Neural cell (in vitro differentiated cells): ENCODE measurements at regions not wholly inside any gene's neighbourhood (a gene's known extent, or its start where the extent isn't known, plus 50 kb on each side); places are given as distances from the start of the nearest gene placed in this dataset.

Source experiments
- H2AFZ ChIP-seq: fragments of 200-600, 300-800 bp; sonication (generic), shearing (Covaris generic); 2 replicates; pipeline ENCODE4 v1.6.0; 2014; ENCODE audit warnings: low read depth, mild to moderate bottlenecking, antibody characterized with exemption, low read length, moderate library complexity
- H3F3A ChIP-seq: fragments of 200-600 bp; shearing (Covaris generic); 2 replicates; pipeline ENCODE4 v1.6.1; 2016; ENCODE audit warnings: mild to moderate bottlenecking, moderate library complexity, mixed read lengths, antibody characterized with exemption, low read length; ENCODE audit not compliant: insufficient read depth, poor library complexity, severe bottlenecking
- H3K27ac ChIP-seq: fragments of 200-600, 300-800 bp; sonication (generic), shearing (Covaris generic); 2 replicates; pipeline ENCODE4 v1.5.1; 2014; ENCODE audit warnings: mild to moderate bottlenecking, low read length, moderate library complexity
- H3K27me3 ChIP-seq: fragments of 300-800, 200-600 bp; sonication (generic), shearing (Covaris generic); 2 replicates; pipeline ENCODE4 v1.6.0; 2014; ENCODE audit warnings: mild to moderate bottlenecking, low read depth, low read length, moderate library complexity; ENCODE audit not compliant: insufficient read depth
- H3K36me3 ChIP-seq: fragments of 300-800, 200-600 bp; sonication (generic), shearing (Covaris generic); 2 replicates; pipeline ENCODE4 v1.5.1; 2014; ENCODE audit warnings: mild to moderate bottlenecking, antibody characterized with exemption, low read length, moderate library complexity; ENCODE audit not compliant: insufficient read depth
- H3K4me2 ChIP-seq: fragments of 300-800, 200-600 bp; sonication (generic), shearing (Covaris generic); 2 replicates; pipeline ENCODE4 v1.6.0; 2014; ENCODE audit warnings: mild to moderate bottlenecking, low read length
- H3K4me3 ChIP-seq: fragments of 300-800, 200-600 bp; sonication (generic), shearing (Covaris generic); 2 replicates; pipeline ENCODE4 v1.5.1; 2014; ENCODE audit warnings: mild to moderate bottlenecking, low read length, moderate library complexity
- H3K79me2 ChIP-seq: fragments of 200-600 bp; shearing (Covaris generic); replicated peaks from 2 replicates; pipeline ENCODE4 v1.6.0; 2014; ENCODE audit warnings: mild to moderate bottlenecking, low read length, moderate library complexity; ENCODE audit not compliant: insufficient read depth
- H3K9ac ChIP-seq: fragments of 300-800, 200-600 bp; sonication (generic), shearing (Covaris generic); 2 replicates; pipeline ENCODE4 v1.6.1; 2016; ENCODE audit warnings: mild to moderate bottlenecking, low read length, mixed read lengths
- H3K9me2 ChIP-seq: fragments of 200-600 bp; shearing (Covaris generic); 2 replicates; pipeline ENCODE4 v1.6.1; 2016; ENCODE audit warnings: mild to moderate bottlenecking, low read length, mixed read lengths; ENCODE audit not compliant: insufficient read depth
- H3K9me3 ChIP-seq: fragments of 200-600, 300-800 bp; sonication (generic), shearing (Covaris generic); 2 replicates; pipeline ENCODE4 v1.6.1; 2016; ENCODE audit warnings: mild to moderate bottlenecking, mixed run types, low read length, moderate library complexity, mixed read lengths
- H4K20me1 ChIP-seq: fragments of 200-600 bp; shearing (Covaris generic); 2 replicates; pipeline ENCODE4 v1.6.1; 2016; ENCODE audit warnings: mild to moderate bottlenecking, mixed run types; ENCODE audit not compliant: insufficient read depth
- CTCF ChIP-seq: fragments of 450-650 bp; IDR thresholded peaks from 2 replicates; pipeline ENCODE4 v1.5.1; 2014; ENCODE audit warnings: antibody characterized with exemption, mild to moderate bottlenecking, moderate library complexity; ENCODE audit not compliant: poor library complexity, severe bottlenecking
- EP300 ChIP-seq: fragments of 450-650 bp; conservative IDR thresholded peaks from 2 replicates; pipeline ENCODE4 v1.6.1; 2014; ENCODE audit warnings: antibody characterized with exemption, mild to moderate bottlenecking, moderate library complexity; ENCODE audit not compliant: poor library complexity, severe bottlenecking
- EZH2 ChIP-seq: fragments of 200-600, 300-800 bp; shearing (Covaris generic), sonication (generic); IDR thresholded peaks from 2 replicates; pipeline ENCODE4 v1.6.1; 2014; ENCODE audit warnings: antibody characterized with exemption, low read length, borderline replicate concordance, mild to moderate bottlenecking; ENCODE audit not compliant: insufficient read depth, poor library complexity, severe bottlenecking
- MXI1 ChIP-seq: fragments of 450-650 bp; conservative IDR thresholded peaks from 2 replicates; pipeline ENCODE4 v1.6.1; 2014; ENCODE audit warnings: antibody characterized with exemption, mild to moderate bottlenecking; ENCODE audit not compliant: poor library complexity, severe bottlenecking
- POLR2AphosphoS5 ChIP-seq: IDR thresholded peaks from 2 replicates; pipeline ENCODE4 v1.6.1; 2012
- RAD21 ChIP-seq: fragments of 450-650 bp; conservative IDR thresholded peaks from 2 replicates; pipeline ENCODE4 v1.6.1; 2014; ENCODE audit warnings: antibody characterized with exemption, mild to moderate bottlenecking, moderate library complexity
- REST ChIP-seq: IDR thresholded peaks from 2 replicates; pipeline ENCODE4 v1.6.1; 2012; ENCODE audit warnings: borderline replicate concordance
- SMC3 ChIP-seq: fragments of 450-650 bp; conservative IDR thresholded peaks from 2 replicates; pipeline ENCODE4 v1.6.1; 2014; ENCODE audit warnings: antibody characterized with exemption, mild to moderate bottlenecking, moderate library complexity; ENCODE audit not compliant: poor library complexity
- TAF1 ChIP-seq: IDR thresholded peaks from 2 replicates; pipeline ENCODE4 v1.6.1; 2012; ENCODE audit warnings: low read depth

- no peaks in the 10 kb centered on the region for H3K9me3 ChIP-seq
- TF ChIP-seq REST (no peak), CTCF (no peak), TAF1 (no peak), EP300 (no peak), MXI1 (no peak)
- no peak overlapping the region for H3K27ac ChIP-seq
- H3K4me2 ChIP-seq: no peak overlapping the region
- H3K36me3 ChIP-seq: no peaks in the 10 kb centered on the region
- no peak overlapping the region for H3K9ac ChIP-seq
- no peak overlapping the region for H3K4me3 ChIP-seq
- no peak overlapping the region for H2AFZ ChIP-seq
- H3F3A ChIP-seq: no peaks in the 10 kb centered on the region
- no peaks in the 10 kb centered on the region for H4K20me1 ChIP-seq
- no peaks in the 10 kb centered on the region for H3K79me2 ChIP-seq
- H3K9me2 ChIP-seq: no peaks in the 10 kb centered on the region
- H3K27me3 ChIP-seq: no peaks in the 10 kb centered on the region
Measured at GRCh38 chr3:55333923-55334322, 153.2 kb downstream of the WNT5A start.

- Histone ChIP-seq H2AFZ (no peak overlapping the region), H3K4me2 (no peak overlapping the region)
Measured at GRCh38 chr3:55333046-55333445, 154.1 kb downstream of the WNT5A start.

More at GRCh38 chr3:55333046-55333445, 154.1 kb downstream of the WNT5A start:
- Histone ChIP-seq H3K9me3 (no peaks in the 10 kb centered on the region), H3K9ac (no peak overlapping the region), H3K36me3 (no peaks in the 10 kb centered on the region), H4K20me1 (no peaks in the 10 kb centered on the region), H3K4me3 (no peak overlapping the region), H3K79me2 (no peaks in the 10 kb centered on the region), H3F3A (no peaks in the 10 kb centered on the region), H3K27ac (no peak overlapping the region), H3K9me2 (no peaks in the 10 kb centered on the region), H3K27me3 (no peaks in the 10 kb centered on the region)
- no peak for TF ChIP-seq RAD21
- TF ChIP-seq EZH2: no peak
- TF ChIP-seq MXI1: no peak
- no peak for TF ChIP-seq TAF1
- TF ChIP-seq EP300: no peak
- no peak for TF ChIP-seq CTCF
- TF ChIP-seq SMC3: no peak
- no peak for TF ChIP-seq POLR2AphosphoS5
- no peak for TF ChIP-seq REST
